T-cell (primary cell): ENCODE measurements at regions not wholly inside any gene's neighbourhood (a gene's known extent, or its start where the extent isn't known, plus 50 kb on each side); places are given as distances from the start of the nearest gene placed in this dataset.

Source experiments
- ATAC-seq, 4 experiments: fragments of 200-7000 bp in 3 of 4; fragments of 150-1000 bp in 1 of 4; cut with Tn5 transposase; replicated peaks in 1 of 4; 1 replicate in 3 of 4; 2 replicates in 1 of 4; pipeline ENCODE4 v1.10.0; 2021; ENCODE audit warnings: moderate library complexity in 3 of 4, mild to moderate bottlenecking in 2 of 4, moderate number of reproducible peaks in 1 of 4
- CTCF ChIA-PET, 2 donors: fragments of 300-600 bp; sonication (Branson Sonifier 250); formaldehyde crosslinking; loops; one replicate each; lab custom pipeline; 2022; ENCODE audit warnings: antibody characterized with exemption in 2 of 2; lab: Charles Lee
- POLR2A ChIA-PET, 2 donors: fragments of 300-600 bp; sonication (Branson Sonifier 250); formaldehyde crosslinking; loops; one replicate each; lab custom pipeline; 2022; ENCODE audit warnings: antibody characterized with exemption in 2 of 2; lab: Charles Lee
- DNase-seq, 35 experiments: peaks; one replicate each; pipeline versions ENCODE4 v3.0.0 to v3.0.0-alpha.2; 2013 to 2023
- H3K27ac ChIP-seq: one replicate; pipeline ENCODE4 v1.5.1; 2013; ENCODE audit warnings: low read length
- H3K27me3 ChIP-seq, 2 experiments: replicated peaks in 1 of 2; 1 replicate in 1 of 2; 2 replicates in 1 of 2; pipeline versions ENCODE4 v1.6.1 to v1.7.0; 2013; ENCODE audit warnings: low read length in 1 of 2, mixed read lengths in 1 of 2; ENCODE audit not compliant: control insufficient read depth in 2 of 2, insufficient read depth in 2 of 2; ENCODE audit errors: extremely low read depth in 1 of 2
- H3K36me3 ChIP-seq, 2 donors: 1 replicate in 1 of 2; 2 replicates in 1 of 2; pipeline versions ENCODE4 v1.6.1 to v1.7.0; 2013; ENCODE audit warnings: low read length in 1 of 2; ENCODE audit not compliant: control insufficient read depth in 2 of 2, insufficient read depth in 1 of 2; ENCODE audit errors: extremely low read depth in 1 of 2
- H3K4me1 ChIP-seq, 2 experiments: 1 replicate in 1 of 2; 2 replicates in 1 of 2; pipeline versions ENCODE4 v1.6.1 to v1.7.0; 2013; ENCODE audit warnings: low read length in 2 of 2, mixed read lengths in 1 of 2; ENCODE audit not compliant: insufficient read depth in 2 of 2, control insufficient read depth in 1 of 2; ENCODE audit errors: extremely low read depth in 1 of 2
- H3K4me3 ChIP-seq, 2 donors: 1 replicate in 1 of 2; 2 replicates in 1 of 2; pipeline versions ENCODE4 v1.5.1 to v1.7.0; 2013; ENCODE audit warnings: mild to moderate bottlenecking in 2 of 2, low read length in 1 of 2, moderate library complexity in 1 of 2; ENCODE audit not compliant: control insufficient read depth in 1 of 2; ENCODE audit errors: extremely low read depth in 1 of 2
- H3K9me3 ChIP-seq: 2 replicates; pipeline ENCODE4 v1.7.0; 2013
- H3K27ac Mint-ChIP-seq, 2 donors: one replicate each; pipeline ENCODE4 v1.8.0; 2020 to 2021; ENCODE audit warnings: mild to moderate bottlenecking in 2 of 2, mixed read lengths in 2 of 2
- H3K27me3 Mint-ChIP-seq, 2 donors: one replicate each; pipeline ENCODE4 v1.8.0; 2021 to 2022; ENCODE audit warnings: mixed read lengths in 2 of 2
- H3K36me3 Mint-ChIP-seq: one replicate; pipeline ENCODE4 v1.8.0; 2021; ENCODE audit warnings: mixed read lengths
- H3K4me1 Mint-ChIP-seq, 3 donors: one replicate each; pipeline ENCODE4 v1.8.0; 2020 to 2022; ENCODE audit warnings: mixed read lengths in 3 of 3, mild to moderate bottlenecking in 1 of 3
- H3K4me3 Mint-ChIP-seq, 3 donors: one replicate each; pipeline ENCODE4 v1.8.0; 2020 to 2022; ENCODE audit warnings: mild to moderate bottlenecking in 3 of 3, mixed read lengths in 3 of 3, moderate library complexity in 3 of 3
- H3K9me3 Mint-ChIP-seq, 3 donors: one replicate each; pipeline ENCODE4 v1.8.0; 2020 to 2022; ENCODE audit warnings: mixed read lengths in 3 of 3
- WGBS: methylation state at CpG from one replicate; pipeline ENCODE4 v1.1.5; 2013; ENCODE audit warnings: missing lambda C conversion rate; ENCODE audit not compliant: insufficient coverage; 5-methylcytosine and 5-hydroxymethylcytosine counted together

GRCh38 chr18:73952296-73952946 lies 195.2 kb downstream of the FBXO15 start:
- H3K4me1 ChIP-seq, result no peaks in the 10 kb centered on the region
- H3K27ac ChIP-seq, result no peak overlapping the region
- no peak overlapping the region for H3K4me3 ChIP-seq
- no peaks in the 10 kb centered on the region for H3K36me3 ChIP-seq
- WGBS, result 48% methylated on average over 4 of the region's 7 CpGs
- H3K27me3 ChIP-seq, result peaks cover 0 to 6% of the 10 kb centered on the region in 2 experiments
- no peaks in the 10 kb centered on the region for H3K9me3 ChIP-seq
- DNase-seq (no peak), ATAC-seq (no peak)
- H3K27ac Mint-ChIP-seq, result no peak overlapping the region
- peaks cover 0 to 11% (median 5%) of the 10 kb centered on the region in 3 donors for H3K4me1 Mint-ChIP-seq
- H3K27me3 Mint-ChIP-seq, result peaks cover under 1 to 1% of the 10 kb centered on the region in 2 donors
- H3K36me3 Mint-ChIP-seq, result no peaks in the 10 kb centered on the region
- H3K4me3 Mint-ChIP-seq, result no peak overlapping the region
- CTCF ChIA-PET, result interaction anchor here in 1 of 2 donors (0.6 kb wide), 1 partner anchor 1193 kb away, joined by 3 read pairs; no protein-coding TSS in a partner anchor
- H3K9me3 Mint-ChIP-seq, result no peaks in the 10 kb centered on the region
- POLR2A ChIA-PET, result interaction anchor here in 1 of 2 donors (0.6 kb wide), 1 partner anchor 1564 kb away, joined by 3 read pairs; no protein-coding TSS in a partner anchor

- Mint-ChIP-seq H3K27me3 (no peaks in the 10 kb centered on the region), H3K4me1 (peaks cover 0 to 11% (median 5%) of the 10 kb centered on the region in 3 donors), H3K4me3 (no peak overlapping the region), H3K36me3 (no peaks in the 10 kb centered on the region), H3K9me3 (no peaks in the 10 kb centered on the region), H3K27ac (no peak overlapping the region)
- Histone ChIP-seq H3K9me3 (no peaks in the 10 kb centered on the region), H3K27ac (no peak overlapping the region), H3K4me3 (no peak overlapping the region), H3K4me1 (no peaks in the 10 kb centered on the region), H3K36me3 (no peaks in the 10 kb centered on the region), H3K27me3 (peaks cover 0 to 6% of the 10 kb centered on the region in 2 experiments)
- POLR2A ChIA-PET, result no interaction called here
- CTCF ChIA-PET, result no interaction called here
- ATAC-seq (no peak), DNase-seq (no peak)
- no CpG with 5 or more reads among the region's 2 CpGs for WGBS
Observed at GRCh38 chr18:73950116-73950700, 197.4 kb downstream of the FBXO15 start.

GRCh38 chr18:73948497-73948896 lies 199.1 kb downstream of the FBXO15 start:
- Histone ChIP-seq H3K4me3 (no peak overlapping the region), H3K27me3 (peaks cover 0 to 3% of the 10 kb centered on the region in 2 experiments), H3K27ac (no peak overlapping the region), H3K4me1 (no peaks in the 10 kb centered on the region), H3K9me3 (no peaks in the 10 kb centered on the region), H3K36me3 (no peaks in the 10 kb centered on the region)
- ATAC-seq (no peak), DNase-seq (no peak)
- Mint-ChIP-seq H3K27me3 (no peaks in the 10 kb centered on the region), H3K9me3 (no peaks in the 10 kb centered on the region), H3K4me3 (no peak overlapping the region), H3K36me3 (no peaks in the 10 kb centered on the region), H3K27ac (no peak overlapping the region), H3K4me1 (peaks cover 0 to 4% (median 3%) of the 10 kb centered on the region in 3 donors)
- ChIA-PET CTCF (no interaction called here), POLR2A (no interaction called here)
- no CpG with 5 or more reads among the region's 3 CpGs for WGBS

GRCh38 chr18:73948084-73948483 lies 199.6 kb downstream of the FBXO15 start:
- Histone ChIP-seq H3K36me3 (no peaks in the 10 kb centered on the region), H3K27me3 (peaks cover 0 to 3% of the 10 kb centered on the region in 2 experiments), H3K4me3 (no peak overlapping the region), H3K9me3 (no peaks in the 10 kb centered on the region), H3K4me1 (no peaks in the 10 kb centered on the region), H3K27ac (no peak overlapping the region)
- H3K9me3 Mint-ChIP-seq, result no peaks in the 10 kb centered on the region
- no peak for DNase-seq
- ATAC-seq, result no peak
- 63% methylated on average over 3 of the region's 4 CpGs for WGBS
- peaks cover 0 to 4% (median 3%) of the 10 kb centered on the region in 3 donors for H3K4me1 Mint-ChIP-seq
- no peaks in the 10 kb centered on the region for H3K27me3 Mint-ChIP-seq
- H3K27ac Mint-ChIP-seq, result no peak overlapping the region
- POLR2A ChIA-PET, result no interaction called here
- no peak overlapping the region for H3K4me3 Mint-ChIP-seq
- no peaks in the 10 kb centered on the region for H3K36me3 Mint-ChIP-seq
- CTCF ChIA-PET, result no interaction called here

- Histone ChIP-seq H3K4me1 (no peaks in the 10 kb centered on the region), H3K9me3 (no peaks in the 10 kb centered on the region), H3K27ac (no peak overlapping the region), H3K36me3 (no peaks in the 10 kb centered on the region), H3K4me3 (no peak overlapping the region), H3K27me3 (peaks cover 0 to 3% of the 10 kb centered on the region in 2 experiments)
- Mint-ChIP-seq H3K36me3 (no peaks in the 10 kb centered on the region), H3K9me3 (no peaks in the 10 kb centered on the region), H3K4me3 (no peak overlapping the region), H3K27ac (no peak overlapping the region), H3K27me3 (no peaks in the 10 kb centered on the region), H3K4me1 (peaks cover 0 to 2% (median under 1%) of the 10 kb centered on the region in 3 donors)
- 70% methylated on average over 4 of the region's 6 CpGs for WGBS
- no peak for DNase-seq
- CTCF ChIA-PET, result no interaction called here
- ATAC-seq, result no peak
- POLR2A ChIA-PET, result no interaction called here
Observed at GRCh38 chr18:73947180-73947921, 200.3 kb downstream of the FBXO15 start.

GRCh38 chr18:73945130-73945792 lies 202.4 kb downstream of the FBXO15 start:
- Mint-ChIP-seq H3K27ac (no peak overlapping the region), H3K4me1 (no peaks in the 10 kb centered on the region), H3K4me3 (no peak overlapping the region), H3K27me3 (no peaks in the 10 kb centered on the region), H3K36me3 (no peaks in the 10 kb centered on the region), H3K9me3 (no peaks in the 10 kb centered on the region)
- ChIA-PET POLR2A (no interaction called here), CTCF (interaction anchor here in 1 of 2 donors (0.6 kb wide), 1 partner anchor 23 kb away, joined by 8 read pairs; no protein-coding TSS in a partner anchor)
- H3K4me1 ChIP-seq, result no peaks in the 10 kb centered on the region
- no peak overlapping the region for H3K4me3 ChIP-seq
- no peak for DNase-seq
- H3K27me3 ChIP-seq, result no peaks in the 10 kb centered on the region
- H3K36me3 ChIP-seq, result no peaks in the 10 kb centered on the region
- no peak overlapping the region for H3K27ac ChIP-seq
- no peaks in the 10 kb centered on the region for H3K9me3 ChIP-seq
- no peak for ATAC-seq
- 86% methylated on average over 3 of the region's 3 CpGs for WGBS
